Pancreas (tissue), 10 donors: ENCODE measurements at regions not wholly inside any gene's neighbourhood (a gene's known extent, or its start where the extent isn't known, plus 50 kb on each side); places are given as distances from the start of the nearest gene placed in this dataset.
"Not testable (repeated sequence)": the region's sequence is repeated elsewhere in the genome, so short reads cannot be mapped to it uniquely, and the experiment has no call there.

Source experiments
- ATAC-seq, 4 donors: fragments of 200-7000 bp; cut with Tn5 transposase; one replicate each; pipeline versions ENCODE4 v1.8.0 to v1.9.1; 2020; ENCODE audit warnings: mild to moderate bottlenecking in 4 of 4, moderate library complexity in 4 of 4
- DNase-seq, 6 donors: peaks; one replicate each; pipeline ENCODE4 v3.0.0-alpha.2; 2020
- FAIRE-seq: peaks from 2 replicates; lab custom pipeline; 2012; peaks lifted over from hg19 to GRCh38; lab: Jason Lieb, UNC
- H3K27ac ChIP-seq, 4 donors: fragments of 200-600 bp; sonication (generic); 1 replicate in 3 of 4; 2 replicates in 1 of 4; pipeline versions ENCODE4 v1.5.0 to v1.8.0; 2020
- H3K27me3 ChIP-seq, 4 donors: fragments of 200-600 bp; one replicate each; pipeline ENCODE4 v1.8.0; 2021
- H3K36me3 ChIP-seq, 3 donors: fragments of 200-600 bp; sonication (generic) in 1 of 3; one replicate each; pipeline versions ENCODE4 v1.5.0 to v1.8.0; 2020 to 2021
- H3K4me1 ChIP-seq, 3 donors: fragments of 200-600 bp; one replicate each; pipeline ENCODE4 v1.8.0; 2021
- H3K4me3 ChIP-seq, 4 donors: fragments of 200-600 bp; sonication (generic) in 2 of 4; one replicate each; pipeline versions ENCODE4 v1.5.0 to v1.8.0; 2020 to 2021
- H3K9me3 ChIP-seq, 4 donors: fragments of 200-600 bp; one replicate each; pipeline ENCODE4 v1.8.0; 2021
- WGBS, 2 donors: extraction: QIAGEN DNeasy Blood & Tissue Kit; methylation state at CpG; one replicate each; pipeline ENCODE4 v1.1.7; 2013; 5-methylcytosine and 5-hydroxymethylcytosine counted together
- intact Hi-C, 3 donors: fragments of 100-400 bp; cut with DNase I; formaldehyde crosslinking; loops; one replicate each; pipeline versions ENCODE4 v1.11.1 to v1.14.2; 2022
- TF ChIP-seq, protein P1 (sequence below), 4 donors: fragments of 200-600 bp; sonication (generic) in 3 of 4; IDR thresholded peaks; one replicate each; pipeline versions ENCODE4 v1.5.0 to v1.8.0; 2021; ENCODE audit warnings: antibody characterized with exemption in 4 of 4
- donor health status: healthy with polysubstance abuse.
- donor health status: DM: no; HTN: no; CAD: no; lungs with moderate emphysema.
- donor health status: DM: no; HTN: no; CAD: no.
- donor health status: control.
- donor health status: control.
- donor health status: Bipolar disorder and iron deficiency.
- donor health status: DM: yes; HTN: yes; CAD: no.
- donor health status: DM: no; HTN: no; CAD: no.
- donor health status: DM: no; HTN: no; CAD: no.
- donor health status: DM: yes; HTN: yes; CAD: no.

DNA sequence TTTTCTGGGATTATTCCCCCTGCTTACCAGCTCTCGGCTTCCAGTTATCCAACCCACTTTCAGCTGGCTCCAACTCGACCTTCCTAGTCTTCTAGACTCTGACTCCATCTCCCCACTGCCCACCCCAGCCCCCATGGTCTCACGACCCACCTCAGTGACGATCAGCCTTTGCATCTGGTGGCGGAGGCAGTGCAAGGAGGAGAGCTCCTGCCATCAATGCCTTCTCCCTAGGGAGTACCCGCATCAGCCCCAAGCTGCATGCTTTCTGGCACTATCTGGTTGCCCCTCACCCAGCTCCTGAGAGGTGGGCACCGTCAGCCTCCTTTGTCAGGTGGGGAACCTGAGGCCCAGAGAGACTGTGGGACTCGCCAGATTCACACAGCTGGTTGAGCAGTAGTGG is 72.6 kb upstream of the RPL38 start:
- DNase-seq, result no peak
- 58 to 78% methylated on average over 8 of the region's 8 CpGs for WGBS, 2 donors
- no peak for FAIRE-seq
- TF ChIP-seq, protein P1, sequence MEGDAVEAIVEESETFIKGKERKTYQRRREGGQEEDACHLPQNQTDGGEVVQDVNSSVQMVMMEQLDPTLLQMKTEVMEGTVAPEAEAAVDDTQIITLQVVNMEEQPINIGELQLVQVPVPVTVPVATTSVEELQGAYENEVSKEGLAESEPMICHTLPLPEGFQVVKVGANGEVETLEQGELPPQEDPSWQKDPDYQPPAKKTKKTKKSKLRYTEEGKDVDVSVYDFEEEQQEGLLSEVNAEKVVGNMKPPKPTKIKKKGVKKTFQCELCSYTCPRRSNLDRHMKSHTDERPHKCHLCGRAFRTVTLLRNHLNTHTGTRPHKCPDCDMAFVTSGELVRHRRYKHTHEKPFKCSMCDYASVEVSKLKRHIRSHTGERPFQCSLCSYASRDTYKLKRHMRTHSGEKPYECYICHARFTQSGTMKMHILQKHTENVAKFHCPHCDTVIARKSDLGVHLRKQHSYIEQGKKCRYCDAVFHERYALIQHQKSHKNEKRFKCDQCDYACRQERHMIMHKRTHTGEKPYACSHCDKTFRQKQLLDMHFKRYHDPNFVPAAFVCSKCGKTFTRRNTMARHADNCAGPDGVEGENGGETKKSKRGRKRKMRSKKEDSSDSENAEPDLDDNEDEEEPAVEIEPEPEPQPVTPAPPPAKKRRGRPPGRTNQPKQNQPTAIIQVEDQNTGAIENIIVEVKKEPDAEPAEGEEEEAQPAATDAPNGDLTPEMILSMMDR (IDR thresholded peaks at IDR 0.05), result no peak
- ATAC-seq, result no peak
- intact Hi-C loops, result no loop called here
- Histone ChIP-seq H3K27ac (no peak overlapping the region), H3K9me3 (no peaks in the 10 kb centered on the region), H3K27me3 (no peaks in the 10 kb centered on the region), H3K36me3 (no peaks in the 10 kb centered on the region), H3K4me3 (no peak overlapping the region), H3K4me1 (no peaks in the 10 kb centered on the region)

DNA sequence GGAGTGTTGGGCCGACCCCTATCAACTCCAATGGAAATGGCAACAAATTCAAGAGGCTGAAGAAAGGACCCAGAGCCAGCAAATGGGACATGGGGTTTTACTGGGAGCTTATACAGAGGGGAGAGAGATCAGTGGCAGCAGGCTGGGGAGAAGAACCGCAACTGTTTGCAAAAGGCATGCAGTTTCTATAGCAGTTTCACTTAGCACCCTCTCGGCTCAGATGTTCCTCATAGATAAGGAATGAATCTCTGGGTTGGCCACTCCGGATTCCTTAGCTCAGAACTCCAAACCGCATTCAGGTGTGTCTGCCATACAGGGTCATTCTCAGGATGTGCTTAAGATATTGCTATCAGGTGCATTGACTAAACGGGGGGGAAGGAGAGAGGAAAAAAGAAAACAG is 71.1 kb upstream of the RPL38 start:
- no peak overlapping the region for H3K27ac ChIP-seq
- DNase-seq (no peak), ATAC-seq (no peak), FAIRE-seq (no peak)
- H3K4me1 ChIP-seq, result no peaks in the 10 kb centered on the region
- H3K9me3 ChIP-seq, result no peaks in the 10 kb centered on the region
- intact Hi-C loops, result no loop called here
- no peak overlapping the region for H3K4me3 ChIP-seq
- TF ChIP-seq, protein P1 (IDR thresholded peaks at IDR 0.05), result no peak
- no peaks in the 10 kb centered on the region for H3K36me3 ChIP-seq
- WGBS, 2 donors, result 62 to 65% methylated on average over 6 of the region's 6 CpGs
- no peaks in the 10 kb centered on the region for H3K27me3 ChIP-seq

DNA sequence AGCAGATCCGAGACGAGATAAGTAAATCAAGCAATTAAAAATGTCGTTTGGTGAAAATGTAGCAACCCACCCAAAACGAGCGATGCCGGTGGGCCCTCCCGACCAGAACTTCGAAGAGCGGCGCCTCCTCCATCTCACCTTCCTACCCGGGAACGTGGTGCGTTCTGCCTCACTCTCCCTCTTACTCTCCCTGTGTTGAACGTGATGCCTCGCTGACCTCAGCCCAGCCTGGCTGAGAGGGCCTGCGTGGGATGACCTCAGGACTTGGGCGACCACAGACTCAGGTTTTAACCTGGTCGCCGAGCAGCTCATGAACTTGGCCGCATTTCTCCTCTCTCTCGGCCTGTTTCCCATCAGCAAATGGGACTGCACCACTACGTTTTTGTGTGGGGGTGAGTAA is 69.7 kb upstream of the RPL38 start:
- Histone ChIP-seq H3K36me3 (no peaks in the 10 kb centered on the region), H3K4me3 (no peak overlapping the region), H3K27me3 (no peaks in the 10 kb centered on the region), H3K9me3 (no peaks in the 10 kb centered on the region), H3K4me1 (no peaks in the 10 kb centered on the region), H3K27ac (no peak overlapping the region)
- TF ChIP-seq, protein P1 (IDR thresholded peaks at IDR 0.05), result no peak
- no peak for FAIRE-seq
- DNase-seq, result no peak
- no peak for ATAC-seq
- intact Hi-C loops, result no loop called here
- WGBS, 2 donors, result 71 to 72% methylated on average over 22 of the region's 22 CpGs

DNA sequence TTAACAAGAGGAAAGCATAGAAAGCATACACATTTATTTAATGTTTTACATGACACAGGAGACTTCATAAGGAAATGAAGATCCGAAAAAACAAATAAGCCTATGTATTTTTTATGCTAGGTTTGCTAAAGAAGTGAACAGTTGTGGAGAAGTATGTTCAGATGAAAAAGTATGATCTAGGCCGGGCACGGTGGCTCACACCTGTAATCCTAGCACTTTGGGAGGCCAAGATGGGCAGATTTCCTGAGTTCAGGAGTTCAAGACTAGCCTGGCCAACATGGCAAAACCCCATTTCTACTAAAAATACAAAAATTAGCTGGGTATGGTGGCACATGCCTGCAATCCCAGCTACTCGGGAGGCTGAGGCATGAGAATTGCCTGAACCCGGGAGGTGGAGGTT is 69.2 kb upstream of the RPL38 start:
- H3K36me3 ChIP-seq, intact Hi-C loops, FAIRE-seq, DNase-seq, H3K27me3 ChIP-seq, H3K4me1 ChIP-seq, H3K27ac ChIP-seq, H3K4me3 ChIP-seq, H3K9me3 ChIP-seq, ATAC-seq: not testable (repeated sequence)
- 66 to 81% methylated on average over 5 of the region's 5 CpGs for WGBS, 2 donors

DNA sequence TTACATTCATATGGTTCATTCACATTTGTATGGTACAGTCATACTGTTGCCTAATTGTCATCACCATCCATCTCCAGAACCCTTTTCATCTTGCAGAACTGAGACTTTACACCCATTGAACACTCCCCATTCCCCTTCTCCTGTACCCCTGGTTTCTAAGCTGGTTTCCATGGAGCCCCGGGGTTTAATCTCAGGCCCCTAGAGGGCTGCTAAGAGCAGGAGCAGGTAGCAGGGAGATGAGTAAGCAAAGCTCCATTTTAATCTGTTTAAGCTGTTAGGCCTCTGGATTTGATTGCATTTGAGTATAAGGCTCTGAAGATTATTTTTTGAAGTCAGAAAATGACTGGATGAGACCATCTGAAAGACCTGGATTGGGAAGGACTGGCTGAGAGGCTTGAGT is 68.5 kb upstream of the RPL38 start:
- no peak overlapping the region for H3K27ac ChIP-seq
- intact Hi-C loops, result no loop called here
- WGBS, 2 donors, result 43 to 49% methylated on average over 1 of the region's 1 CpG
- H3K27me3 ChIP-seq, result no peaks in the 10 kb centered on the region
- no peak for DNase-seq
- FAIRE-seq, result no peak
- no peak for ATAC-seq
- TF ChIP-seq, protein P1 (IDR thresholded peaks at IDR 0.05), result no peak
- H3K9me3 ChIP-seq, result no peaks in the 10 kb centered on the region
- no peaks in the 10 kb centered on the region for H3K36me3 ChIP-seq
- no peak overlapping the region for H3K4me3 ChIP-seq
- H3K4me1 ChIP-seq, result no peaks in the 10 kb centered on the region
